GM23248 (cell line): ENCODE measurements at regions not wholly inside any gene's neighbourhood (a gene's known extent, or its start where the extent isn't known, plus 50 kb on each side); places are given as distances from the start of the nearest gene placed in this dataset.

Experiments used
- DNase-seq: peaks from one replicate; pipeline ENCODE4 v3.0.0-alpha.2; 2015
- H2AFZ ChIP-seq: fragments of 200-600 bp; sonication (generic); 2 replicates; pipeline ENCODE4 v1.6.1; 2016; ENCODE audit warnings: antibody characterized with exemption
- H3F3A ChIP-seq: fragments of 200-600 bp; sonication (generic); 2 replicates; pipeline ENCODE4 v1.6.1; 2016; ENCODE audit warnings: mild to moderate bottlenecking, antibody characterized with exemption, mixed run types; ENCODE audit not compliant: insufficient read depth
- H3K27ac ChIP-seq: fragments of 200-600 bp; sonication (generic); 2 replicates; pipeline ENCODE4 v1.5.1; 2016; ENCODE audit warnings: mild to moderate bottlenecking
- H3K27me3 ChIP-seq: fragments of 200-600 bp; sonication (generic); replicated peaks from 2 replicates; pipeline ENCODE4 v1.6.1; 2016; ENCODE audit warnings: mild to moderate bottlenecking; ENCODE audit not compliant: insufficient read depth
- H3K36me3 ChIP-seq: fragments of 200-600 bp; sonication (generic); 2 replicates; pipeline ENCODE4 v1.6.1; 2016; ENCODE audit warnings: low read depth, mild to moderate bottlenecking
- H3K4me1 ChIP-seq: fragments of 200-600 bp; sonication (generic); 2 replicates; pipeline ENCODE4 v1.6.1; 2016; ENCODE audit warnings: mild to moderate bottlenecking; ENCODE audit not compliant: insufficient read depth
- H3K4me2 ChIP-seq: fragments of 200-600 bp; sonication (generic); one replicate; pipeline ENCODE4 v1.6.1; 2016; ENCODE audit warnings: mild to moderate bottlenecking; ENCODE audit not compliant: unreplicated experiment
- H3K4me3 ChIP-seq: fragments of 200-600 bp; sonication (generic); 2 replicates; pipeline ENCODE4 v1.5.1; 2016; ENCODE audit warnings: mild to moderate bottlenecking
- H3K79me2 ChIP-seq: fragments of 200-600 bp; sonication (generic); 2 replicates; pipeline ENCODE4 v1.6.1; 2016; ENCODE audit warnings: mild to moderate bottlenecking; ENCODE audit not compliant: insufficient read depth
- H3K9ac ChIP-seq: fragments of 200-600 bp; sonication (generic); 2 replicates; pipeline ENCODE4 v1.6.1; 2016; ENCODE audit warnings: mild to moderate bottlenecking
- H3K9me2 ChIP-seq: fragments of 200-600 bp; sonication (generic); 2 replicates; pipeline ENCODE4 v1.6.1; 2016; ENCODE audit warnings: mixed run types, mild to moderate bottlenecking, moderate library complexity; ENCODE audit not compliant: insufficient read depth
- H3K9me3 ChIP-seq: fragments of 200-600 bp; sonication (generic); one replicate; pipeline ENCODE4 v1.6.1; 2017; ENCODE audit warnings: low read depth
- H4K20me1 ChIP-seq: fragments of 200-600 bp; sonication (generic); 2 replicates; pipeline ENCODE4 v1.6.0; 2016; ENCODE audit not compliant: insufficient read depth
- EZH2 ChIP-seq: fragments of 200-600 bp; sonication (generic); IDR thresholded peaks from 2 replicates; pipeline ENCODE4 v1.6.1; 2018; ENCODE audit warnings: antibody characterized with exemption, mild to moderate bottlenecking; ENCODE audit not compliant: insufficient read depth, poor library complexity, severe bottlenecking
- EZH2phosphoT487 ChIP-seq: fragments of 200-600 bp; sonication (generic); IDR thresholded peaks from 2 replicates; pipeline ENCODE4 v1.6.1; 2018; ENCODE audit warnings: antibody characterized with exemption, moderate library complexity, mild to moderate bottlenecking, low read depth; ENCODE audit not compliant: insufficient read depth
- WGBS, 2 experiments: methylation state at CpG; one replicate each; pipeline ENCODE4 v1.1.6; 2015 to 2017; ENCODE audit warnings: low lambda C conversion rate in 2 of 2, low coverage in 1 of 2; ENCODE audit errors: missing lambda C conversion rate in 2 of 2; 5-methylcytosine and 5-hydroxymethylcytosine counted together
- in situ Hi-C: fragments of 300-500 bp; cut with MboI; formaldehyde crosslinking; loops from 2 replicates; pipeline ENCODE4 v1.15.0; 2020

- TF ChIP-seq EZH2phosphoT487 (no peak), EZH2 (no peak)
- H3K9ac ChIP-seq: no peak within 1 kb of the TSS
- 89 to 90% methylated on average over 30 of the region's 30 CpGs for WGBS, 2 experiments
- H3K79me2 ChIP-seq: peaks cover 97% of the 10 kb centered on the region
- in situ Hi-C loops: no loop called here
- no peaks in the 10 kb centered on the region for H3K9me2 ChIP-seq
- H2AFZ ChIP-seq: no peak within 1 kb of the TSS
- H3K4me2 ChIP-seq: no peak within 1 kb of the TSS
- no peaks in the 10 kb centered on the region for H3K9me3 ChIP-seq
- H3F3A ChIP-seq: peaks cover 13% of the 10 kb centered on the region
- no peaks in the 10 kb centered on the region for H4K20me1 ChIP-seq
- no peaks in the 10 kb centered on the region for H3K27me3 ChIP-seq
- H3K4me1 ChIP-seq: peaks cover 15% of the 10 kb centered on the region
- no peak for DNase-seq
- H3K36me3 ChIP-seq: no peaks in the 10 kb centered on the region
- H3K27ac ChIP-seq: no peak within 1 kb of the TSS
- H3K4me3 ChIP-seq: no peak within 1 kb of the TSS
Measured at GRCh38 chr3:159839561-159840379, 148.9 kb upstream of the IL12A start, which contains the start of gene SCHIP1. TSS of gene SCHIP1 (plus strand) at chr3:159839861.

DNA sequence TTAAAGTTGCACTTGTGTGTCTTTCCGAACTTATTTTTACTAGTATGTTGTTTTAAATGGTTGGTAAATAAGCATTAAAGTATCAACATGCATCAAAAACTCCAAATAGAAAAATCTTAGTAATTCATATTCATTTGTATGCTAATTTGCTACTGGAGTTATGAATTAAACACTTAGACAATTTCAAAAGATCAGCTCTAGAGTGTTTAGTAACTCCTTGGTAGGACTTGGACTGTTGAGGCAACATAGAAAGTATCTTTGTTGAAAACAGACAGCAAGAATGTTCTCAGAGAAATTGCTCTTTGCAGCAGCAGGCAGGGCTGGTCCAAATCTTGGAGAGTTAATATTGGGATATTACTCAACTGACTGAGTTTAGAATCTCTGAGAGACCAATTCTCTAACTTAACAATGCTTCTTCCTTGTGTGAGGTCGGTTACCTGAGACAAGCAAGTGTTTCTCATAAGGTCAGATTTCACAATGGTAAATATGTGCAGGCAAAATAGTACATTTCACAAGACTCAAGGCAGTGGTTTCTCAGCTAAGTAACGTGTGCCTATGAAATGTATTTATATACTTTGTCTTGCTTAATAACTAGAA lies 147.8 kb upstream of the IL12A start:
- no peak for DNase-seq
- Histone ChIP-seq H3K9ac (no peak overlapping the region), H2AFZ (no peak overlapping the region), H3K27ac (no peak overlapping the region), H3K79me2 (peaks cover 97% of the 10 kb centered on the region), H3F3A (peaks cover 13% of the 10 kb centered on the region), H3K9me2 (no peaks in the 10 kb centered on the region), H3K9me3 (no peaks in the 10 kb centered on the region), H3K4me2 (no peak overlapping the region), H3K4me1 (peaks cover 15% of the 10 kb centered on the region), H4K20me1 (no peaks in the 10 kb centered on the region), H3K36me3 (no peaks in the 10 kb centered on the region), H3K4me3 (no peak overlapping the region), H3K27me3 (no peaks in the 10 kb centered on the region)
- TF ChIP-seq EZH2phosphoT487 (no peak), EZH2 (no peak)
- WGBS, 2 experiments: 71 to 74% methylated on average over 3 of the region's 3 CpGs
- in situ Hi-C loops: no loop called here

- H3K36me3 ChIP-seq: no peaks in the 10 kb centered on the region
- no peaks in the 10 kb centered on the region for H3K9me2 ChIP-seq
- H3K27me3 ChIP-seq: no peaks in the 10 kb centered on the region
- no peak overlapping the region for H3K9ac ChIP-seq
- H3K4me1 ChIP-seq: peaks cover 11% of the 10 kb centered on the region
- H4K20me1 ChIP-seq: no peaks in the 10 kb centered on the region
- peaks cover 11% of the 10 kb centered on the region for H3F3A ChIP-seq
- no peak for DNase-seq
- H3K27ac ChIP-seq: no peak overlapping the region
- TF ChIP-seq EZH2phosphoT487 (no peak), EZH2 (no peak)
- no peak overlapping the region for H3K4me3 ChIP-seq
- H2AFZ ChIP-seq: no peak overlapping the region
- 90 to 100% methylated on average over 1 of the region's 1 CpG for WGBS, 2 experiments
- no peak overlapping the region for H3K4me2 ChIP-seq
- no peaks in the 10 kb centered on the region for H3K9me3 ChIP-seq
- in situ Hi-C loops: no loop called here
- H3K79me2 ChIP-seq: peaks cover 97% of the 10 kb centered on the region
Measured at GRCh38 chr3:159841766-159842165, 146.9 kb upstream of the IL12A start.

DNA sequence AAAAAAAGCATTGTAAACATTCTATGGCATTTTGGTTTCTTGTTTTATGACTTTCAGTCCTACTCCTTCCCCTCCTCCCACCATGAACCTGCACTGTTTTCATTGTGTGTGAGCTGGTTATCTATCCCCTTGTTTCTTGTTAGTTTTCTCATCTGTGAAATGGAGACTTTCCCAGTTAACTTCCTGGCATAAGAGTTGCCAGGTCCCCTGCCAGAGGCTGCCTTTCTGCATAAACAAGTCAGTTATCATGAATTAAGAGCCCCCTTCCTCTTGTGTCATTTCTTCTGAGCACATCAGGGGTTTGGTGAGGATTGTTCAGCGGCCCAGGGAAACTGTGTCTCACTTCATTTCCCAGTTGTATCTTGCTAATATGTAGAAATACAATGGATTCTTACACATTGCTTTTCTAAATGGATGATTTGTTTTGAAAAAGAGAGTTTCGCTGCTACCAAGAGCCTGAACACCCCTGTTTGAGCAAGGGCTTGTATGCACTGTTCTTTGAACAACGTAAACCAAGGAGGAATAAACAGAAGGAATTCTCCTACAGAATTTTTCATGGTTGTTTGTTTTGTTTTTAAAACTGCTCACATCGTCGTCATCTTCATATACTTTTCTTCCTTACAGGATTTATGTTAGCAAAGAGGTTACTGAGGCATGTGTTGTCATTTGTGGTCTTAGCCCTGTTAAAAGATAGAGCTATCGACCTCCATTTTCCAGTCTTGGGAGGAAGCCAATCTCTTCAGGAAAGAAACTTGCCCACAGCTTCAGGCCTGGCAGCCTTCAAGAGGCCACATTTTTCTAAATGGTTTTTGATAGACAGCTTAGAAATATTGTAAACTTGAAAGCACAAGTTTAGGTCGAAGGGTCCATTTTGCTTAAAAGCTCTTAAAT lies 144.6 kb upstream of the IL12A start:
- Histone ChIP-seq H3K27ac (no peak overlapping the region), H3K9me2 (no peaks in the 10 kb centered on the region), H3K9me3 (no peaks in the 10 kb centered on the region), H3K27me3 (no peaks in the 10 kb centered on the region), H3K79me2 (peaks cover 100% of the 10 kb centered on the region), H3F3A (0 out of 2 replicates have a peak, but pooled peaks cover 3% of the 10 kb centered on the region), H4K20me1 (no peaks in the 10 kb centered on the region), H2AFZ (no peak overlapping the region), H3K9ac (no peak overlapping the region), H3K4me1 (no peaks in the 10 kb centered on the region), H3K36me3 (no peaks in the 10 kb centered on the region), H3K4me2 (no peak overlapping the region), H3K4me3 (no peak overlapping the region)
- in situ Hi-C loops: no loop called here
- whole genome bisulfite sequencing, 2 experiments: 98 to 99% methylated on average over 7 of the region's 7 CpGs
- TF ChIP-seq EZH2 (no peak), EZH2phosphoT487 (no peak)
- DNase-seq: no peak
